ENCODE measurements at regions not wholly inside any gene's neighbourhood (a gene's known extent, or its start where the extent isn't known, plus 50 kb on each side); places are given as distances from the start of the nearest gene placed in this dataset.

DNA sequence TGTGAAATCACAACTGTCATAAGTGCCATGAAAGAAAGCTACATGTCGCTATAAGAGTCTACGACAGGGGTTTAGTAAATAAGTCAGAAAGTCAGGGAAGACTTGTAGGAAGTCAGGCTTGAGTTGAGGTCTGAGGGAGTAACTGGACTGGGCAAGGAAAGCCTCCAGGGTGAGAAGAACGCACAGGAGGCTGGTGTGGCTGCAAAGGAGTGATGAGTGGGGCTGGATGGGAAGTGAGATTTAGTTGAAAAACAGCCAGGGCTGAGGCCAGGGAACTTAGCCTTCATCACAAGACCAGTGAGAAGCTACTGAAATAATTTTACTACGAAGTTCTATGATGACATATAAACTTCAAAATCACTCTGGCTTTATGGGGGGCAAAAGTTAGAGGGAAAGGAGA lies 763.7 kb upstream of the PHF14 start:
- DNase-seq, result no peak

DNA sequence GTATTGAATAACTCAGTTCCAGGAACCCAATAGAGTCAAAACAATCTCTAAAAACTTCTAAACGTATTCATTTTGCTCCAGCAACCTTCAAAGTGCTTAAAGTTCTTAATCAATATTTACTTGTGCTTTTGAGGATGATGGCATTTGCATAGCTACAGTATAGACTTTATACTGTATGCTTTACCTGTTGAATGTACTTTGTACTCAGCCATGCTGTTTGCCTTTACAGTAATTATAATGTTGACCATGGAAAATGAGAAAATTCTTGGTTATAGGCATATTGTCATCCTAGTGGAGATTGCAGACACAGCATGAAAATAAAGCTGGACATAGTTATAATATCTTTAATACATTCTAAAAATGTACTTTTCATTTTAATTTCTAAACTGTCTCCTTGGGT lies 762.7 kb upstream of the PHF14 start:
- DNase-seq, result no peak

DNA sequence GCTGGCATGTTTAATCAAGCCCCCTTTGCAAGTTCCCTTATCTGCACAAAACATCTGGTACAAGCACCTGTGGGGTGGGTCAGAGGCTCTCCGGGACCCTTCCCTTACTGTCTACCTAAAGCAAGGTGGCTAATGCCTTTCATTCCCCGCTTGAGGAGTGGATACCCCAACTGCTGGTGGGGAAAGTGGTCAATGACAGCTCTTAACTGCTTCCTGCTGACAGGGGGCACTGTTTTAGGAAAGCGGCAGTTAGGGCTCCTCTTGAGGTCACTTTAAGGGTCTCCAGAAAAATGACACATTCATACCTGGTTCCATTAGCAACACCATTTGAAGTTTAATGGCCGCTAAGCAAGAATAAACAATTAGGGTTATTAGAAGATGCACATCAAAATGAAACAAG lies 761.8 kb upstream of the PHF14 start:
- no peak for DNase-seq

- no peak for DNase-seq
Measured at GRCh38 chr7:10212649-10213048, 761.0 kb upstream of the PHF14 start.

GRCh38 chr7:10216462-10216861 lies 757.2 kb upstream of the PHF14 start:
- DNase-seq, result no peak

DNA sequence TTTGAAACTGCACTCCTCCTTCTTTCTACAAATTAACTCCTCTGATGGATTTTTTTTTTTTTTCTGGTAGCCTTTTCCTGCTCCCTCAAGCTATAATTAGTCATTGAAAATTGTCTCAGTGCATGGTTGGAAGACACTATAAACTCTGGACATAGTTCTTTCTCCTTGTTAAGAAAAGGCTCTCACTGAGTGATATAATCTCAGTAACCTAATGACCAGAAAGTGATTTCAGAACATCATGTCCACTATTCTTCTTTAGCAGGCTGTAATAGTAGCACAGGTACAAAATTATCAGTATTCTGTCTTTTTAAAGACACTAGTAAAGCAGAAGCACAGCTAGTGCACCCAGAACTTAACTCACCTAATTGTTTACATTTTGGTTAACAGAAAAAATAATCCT lies 752.6 kb upstream of the PHF14 start:
- no peak for DNase-seq

DNA sequence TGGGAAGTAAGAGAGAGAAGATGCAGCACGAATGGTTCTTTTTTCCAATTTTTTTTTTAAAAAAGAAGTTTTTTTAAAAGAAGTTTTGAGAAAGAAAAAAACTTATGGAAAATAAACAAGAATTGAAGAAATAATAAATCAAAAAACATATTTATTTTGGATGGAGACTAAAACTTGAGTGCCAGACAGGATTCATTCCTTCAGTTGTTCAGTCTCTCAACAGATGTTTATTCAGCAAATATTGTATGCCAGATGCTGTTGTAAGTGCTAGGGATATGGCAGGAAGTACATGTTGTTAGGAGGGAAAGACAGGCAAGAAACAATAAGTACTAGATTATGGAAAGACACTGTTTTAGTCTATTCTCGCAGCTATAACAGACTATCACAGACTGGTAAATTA lies 750.7 kb upstream of the PHF14 start:
- no peak for DNase-seq

DNA sequence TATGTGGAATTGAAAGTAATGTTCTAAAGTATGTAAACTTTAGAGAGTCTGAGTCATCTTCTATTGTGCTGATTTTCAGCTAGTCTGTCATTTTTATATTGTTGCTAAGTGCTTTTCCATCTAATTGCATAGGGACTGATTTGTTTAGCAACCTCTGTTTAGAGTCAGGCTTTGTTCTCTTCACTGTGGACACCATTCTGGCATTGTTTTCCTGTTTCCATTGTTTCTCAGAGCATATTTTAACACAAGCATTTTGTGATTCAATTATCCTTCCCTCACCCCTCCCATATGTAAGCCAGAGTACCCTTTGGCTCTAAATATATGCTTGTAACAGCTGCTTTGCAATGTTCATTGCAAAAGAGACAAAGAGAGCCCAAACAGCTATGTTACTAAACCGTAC lies 748.4 kb upstream of the PHF14 start:
- no peak for DNase-seq

- DNase-seq, result no peak
Measured at GRCh38 chr7:10237306-10237705, 736.4 kb upstream of the PHF14 start.

GRCh38 chr7:10238641-10239040 lies 735.0 kb upstream of the PHF14 start:
- DNase-seq, result no peak

DNA sequence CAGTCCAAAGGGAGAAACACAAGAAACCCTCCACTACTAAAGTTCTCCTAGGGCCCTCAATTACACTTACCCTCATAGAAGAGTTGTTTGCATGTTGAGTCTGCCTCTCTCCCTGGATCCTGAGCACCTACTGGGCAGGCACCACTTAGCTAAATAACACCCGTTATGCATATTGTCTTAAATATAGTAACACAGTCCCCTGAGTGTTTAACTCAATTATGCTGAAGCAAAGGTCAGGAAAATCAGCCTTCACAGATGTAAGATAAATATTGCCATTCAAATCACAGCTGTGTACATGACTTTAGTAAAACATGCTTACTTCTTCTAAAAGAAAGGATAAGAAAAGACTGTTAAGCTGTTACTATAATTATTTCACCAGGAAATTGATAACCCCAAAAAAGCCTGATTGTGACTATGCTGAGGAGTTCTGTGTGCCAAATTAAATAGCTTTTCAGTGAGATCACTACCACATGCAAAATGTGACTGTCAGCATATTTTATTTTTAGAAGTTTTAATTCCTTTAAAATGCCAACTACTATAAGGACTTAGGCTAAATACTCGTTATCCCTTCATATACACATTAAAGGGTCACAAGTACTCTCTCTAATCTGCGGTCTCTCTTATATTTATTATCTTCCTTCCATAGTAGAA lies 733.9 kb upstream of the PHF14 start:
- no peak for DNase-seq

- no peak for DNase-seq
Measured at GRCh38 chr7:10245406-10245805, 728.3 kb upstream of the PHF14 start.

GRCh38 chr7:10257438-10257837 lies 716.2 kb upstream of the PHF14 start:
- DNase-seq, result no peak

DNA sequence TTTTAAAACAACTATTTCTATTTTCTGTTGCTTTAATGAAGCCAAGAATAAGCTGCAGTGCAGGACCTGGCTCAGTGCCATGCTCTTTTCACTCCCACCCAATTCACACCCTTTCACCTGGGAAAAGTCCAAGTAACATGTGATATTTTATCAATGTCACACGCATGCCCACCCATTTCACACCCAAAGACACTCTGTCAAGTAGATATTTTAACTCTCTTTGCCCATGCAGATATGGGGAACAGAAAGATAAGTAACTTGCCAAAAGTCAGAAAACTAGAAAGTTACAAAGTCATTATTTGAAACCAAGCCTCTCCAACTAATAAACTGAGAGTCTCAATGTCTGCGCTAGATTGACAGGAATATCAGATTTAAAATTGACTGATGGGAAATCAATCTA lies 706.7 kb upstream of the PHF14 start:
- DNase-seq, result no peak

- DNase-seq, result no peak
Measured at GRCh38 chr7:10268034-10268433, 705.6 kb upstream of the PHF14 start.

GRCh38 chr7:10282909-10283308 lies 690.8 kb upstream of the PHF14 start:
- DNase-seq, result no peak

GRCh38 chr7:10284001-10284400 lies 689.7 kb upstream of the PHF14 start:
- DNase-seq, result no peak

DNA sequence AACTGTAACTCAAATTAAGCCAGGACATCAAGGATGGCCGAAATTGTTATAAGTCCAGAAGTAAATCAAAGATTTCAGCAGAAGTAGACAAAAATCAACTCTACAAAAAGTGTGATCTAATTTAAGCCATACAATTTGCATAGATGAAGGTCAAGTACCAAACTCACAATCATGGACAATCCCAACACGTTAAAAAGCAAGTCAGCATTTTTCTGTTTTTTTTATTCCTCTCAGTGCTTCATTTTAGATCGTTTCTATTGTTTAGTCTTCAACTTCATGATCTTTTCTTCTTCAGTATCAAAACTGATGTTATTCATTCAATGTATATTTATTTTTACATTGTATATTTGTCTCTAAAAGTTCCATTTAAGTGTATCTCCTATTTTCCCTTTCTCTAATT lies 674.3 kb upstream of the PHF14 start:
- DNase-seq, result no peak

- no peak for DNase-seq
Measured at GRCh38 chr7:10300577-10300976, 673.1 kb upstream of the PHF14 start.

DNA sequence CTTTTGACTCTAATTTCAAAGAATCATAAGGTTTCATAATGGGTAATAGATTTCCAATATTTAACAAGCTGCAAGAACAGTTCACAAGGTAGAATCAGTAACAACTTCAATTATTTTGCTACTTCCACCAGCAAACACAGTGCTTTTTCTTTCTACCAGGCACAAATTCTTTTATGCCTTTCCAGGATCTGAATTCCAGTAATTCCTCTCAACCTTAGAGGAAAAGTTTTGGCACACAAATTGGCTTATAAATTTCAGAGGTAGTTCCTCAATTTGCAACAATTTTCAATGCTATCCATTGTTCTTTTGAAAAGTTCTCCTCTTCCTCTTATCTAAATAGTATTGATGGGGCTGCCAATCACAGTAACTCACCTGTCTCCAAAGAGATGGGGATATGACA lies 665.4 kb upstream of the PHF14 start:
- no peak for DNase-seq

DNA sequence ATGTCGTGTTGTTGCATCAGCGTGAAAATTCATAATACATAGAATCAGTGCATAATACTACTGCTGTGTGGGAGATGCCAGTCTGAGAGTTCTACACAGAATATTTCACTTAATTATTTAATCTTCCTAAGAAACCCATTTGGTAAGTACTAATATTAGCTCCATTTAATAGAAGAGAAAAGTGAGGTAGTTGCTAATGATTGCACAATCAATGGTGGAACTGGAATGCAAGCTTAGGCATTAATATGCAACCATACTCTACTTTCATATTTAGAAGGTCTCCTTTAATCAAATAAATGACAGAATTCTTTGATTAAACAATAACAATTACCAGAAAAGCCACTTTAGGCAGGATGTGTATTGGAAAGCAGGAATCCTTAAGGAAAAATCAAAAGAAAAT lies 660.7 kb upstream of the PHF14 start:
- DNase-seq, result no peak

DNA sequence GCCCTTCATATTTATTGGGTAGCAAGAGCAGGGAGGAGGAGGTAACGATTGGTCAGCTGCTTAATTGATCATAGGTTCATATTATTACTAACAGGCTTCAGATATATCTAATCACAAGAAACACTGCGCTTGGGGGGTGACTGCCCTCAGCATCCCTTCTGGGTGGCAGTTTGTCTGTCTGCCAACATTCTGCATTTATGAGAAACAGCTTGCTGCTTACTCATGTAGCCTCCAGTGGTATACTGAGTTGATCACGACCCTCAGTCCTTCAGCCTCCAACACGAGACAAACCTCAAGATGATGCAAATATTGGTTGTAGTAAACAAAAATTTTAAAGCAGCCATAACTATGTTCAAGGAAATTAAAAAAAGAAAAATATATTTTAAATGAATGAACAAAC lies 657.8 kb upstream of the PHF14 start:
- no peak for DNase-seq

- no peak for DNase-seq
Measured at GRCh38 chr7:10316488-10316887, 657.2 kb upstream of the PHF14 start.

DNA sequence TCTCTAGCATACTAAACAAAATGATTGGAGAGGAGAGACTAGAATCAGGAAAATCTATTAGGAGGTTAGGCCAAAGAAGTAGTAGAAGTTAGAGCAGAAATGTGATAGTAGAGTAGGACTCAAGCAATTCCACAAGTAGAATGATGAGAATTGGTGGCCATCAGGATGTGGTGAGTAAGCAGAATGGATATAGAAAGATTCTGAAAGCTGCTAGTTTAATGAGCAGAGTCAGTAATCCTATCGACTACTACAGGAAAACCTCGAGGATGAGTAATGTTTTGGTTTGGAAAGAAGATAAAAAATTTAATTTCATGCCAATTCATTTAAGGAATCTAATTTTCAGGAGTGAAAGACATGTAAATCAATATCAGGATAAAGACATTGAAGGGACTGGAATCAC lies 648.3 kb upstream of the PHF14 start:
- no peak for DNase-seq

GRCh38 chr7:10343108-10343507 lies 630.6 kb upstream of the PHF14 start:
- no peak for DNase-seq

GRCh38 chr7:10346032-10346431 lies 627.6 kb upstream of the PHF14 start:
- no peak for DNase-seq

Measured in activated T-cell treated with anti-CD3 and anti-CD28 coated beads, Interleukin-2, amount 50 U/mL, for 48 hours (primary cell).